Body of pancreas (tissue), 4 donors: ENCODE measurements at regions not wholly inside any gene's neighbourhood (a gene's known extent, or its start where the extent isn't known, plus 50 kb on each side); places are given as distances from the start of the nearest gene placed in this dataset.

Experiments used
- ATAC-seq: fragments of 150-250 bp; one replicate; pipeline ENCODE4 v1.9.1; 2016
- DNase-seq, 4 donors: peaks; one replicate each; pipeline ENCODE4 v3.0.0-alpha.2; 2019
- H3K27ac ChIP-seq, 4 donors: fragments of 200-600 bp; sonication (generic); 1 replicate in 3 of 4; 2 replicates in 1 of 4; pipeline versions ENCODE4 v1.5.1 to v1.6.1; 2016 to 2019; ENCODE audit warnings: mild to moderate bottlenecking in 1 of 4, mixed read lengths in 1 of 4, moderate library complexity in 1 of 4
- H3K27me3 ChIP-seq, 2 donors: fragments of 200-600 bp; sonication (generic); one replicate each; pipeline ENCODE4 v1.6.0; 2016; ENCODE audit warnings: mild to moderate bottlenecking in 1 of 2
- H3K36me3 ChIP-seq, 2 donors: fragments of 200-600 bp; sonication (generic); replicated peaks in 1 of 2; 2 replicates each; pipeline ENCODE4 v1.5.1; 2016; ENCODE audit warnings: low read depth in 2 of 2; ENCODE audit not compliant: insufficient read depth in 1 of 2
- H3K4me1 ChIP-seq: fragments of 200-600 bp; sonication (generic); one replicate; pipeline ENCODE4 v1.6.0; 2016
- H3K4me3 ChIP-seq, 2 donors: fragments of 200-600 bp; sonication (generic); 1 replicate in 1 of 2; 2 replicates in 1 of 2; pipeline ENCODE4 v1.5.1; 2016 to 2019
- H3K9me3 ChIP-seq, 3 donors: fragments of 200-600 bp; sonication (generic); 1 replicate in 2 of 3; 2 replicates in 1 of 3; pipeline ENCODE4 v1.5.1; 2016
- CTCF ChIP-seq, 7 experiments: fragments of 450-650 bp in 4 of 7; fragments of 200-600 bp in 3 of 7; sonication (generic) in 3 of 7; IDR thresholded peaks; one replicate each; pipeline ENCODE4 v1.5.1; 2016 to 2019; ENCODE audit warnings: antibody characterized with exemption in 7 of 7
- POLR2A ChIP-seq, 3 donors: fragments of 450-650 bp; IDR thresholded peaks; one replicate each; pipeline ENCODE4 v1.6.1; 2016; ENCODE audit warnings: antibody characterized with exemption in 3 of 3, mild to moderate bottlenecking in 2 of 3
- WGBS, 2 donors: methylation state at CpG; one replicate each; pipeline ENCODE4 v1.1.5; 2017; 5-methylcytosine and 5-hydroxymethylcytosine counted together
- intact Hi-C: fragments of 100-400 bp; cut with DNase I; formaldehyde crosslinking; loops from one replicate; pipeline ENCODE4 v1.15.1; 2023

DNA sequence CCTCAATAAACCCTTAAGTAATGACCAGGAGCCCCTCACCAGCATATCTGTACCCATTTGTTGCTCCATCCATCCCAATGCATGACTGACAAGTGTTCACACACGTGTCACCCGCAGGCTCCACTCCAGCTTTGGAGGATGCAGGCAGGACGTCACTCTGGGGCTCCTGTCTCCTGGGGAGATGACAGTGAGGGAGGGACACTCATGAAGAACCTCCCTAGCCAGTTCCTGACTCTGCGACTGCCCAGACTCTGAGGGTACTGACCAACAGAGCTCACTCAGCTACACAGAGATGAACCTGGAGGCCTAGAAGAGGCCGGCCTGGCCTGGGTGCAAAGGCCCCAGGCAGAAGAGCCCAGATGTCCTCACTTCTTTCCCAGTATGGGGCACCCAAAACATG lies 135.1 kb upstream of the RET start:
- no peaks in the 10 kb centered on the region for H3K36me3 ChIP-seq
- DNase-seq: no peak
- intact Hi-C loops: no loop called here
- peaks cover 14% of the 10 kb centered on the region for H3K4me1 ChIP-seq
- no peaks in the 10 kb centered on the region for H3K27me3 ChIP-seq
- TF ChIP-seq CTCF (IDR thresholded peaks at IDR 0.05) (no peak), POLR2A (IDR thresholded peaks at IDR 0.05) (no peak)
- no peak overlapping the region for H3K4me3 ChIP-seq
- H3K27ac ChIP-seq: no peak overlapping the region
- WGBS, 2 donors: 74 to 86% methylated on average over 5 of the region's 5 CpGs
- ATAC-seq: no peak
- H3K9me3 ChIP-seq: no peaks in the 10 kb centered on the region

DNA sequence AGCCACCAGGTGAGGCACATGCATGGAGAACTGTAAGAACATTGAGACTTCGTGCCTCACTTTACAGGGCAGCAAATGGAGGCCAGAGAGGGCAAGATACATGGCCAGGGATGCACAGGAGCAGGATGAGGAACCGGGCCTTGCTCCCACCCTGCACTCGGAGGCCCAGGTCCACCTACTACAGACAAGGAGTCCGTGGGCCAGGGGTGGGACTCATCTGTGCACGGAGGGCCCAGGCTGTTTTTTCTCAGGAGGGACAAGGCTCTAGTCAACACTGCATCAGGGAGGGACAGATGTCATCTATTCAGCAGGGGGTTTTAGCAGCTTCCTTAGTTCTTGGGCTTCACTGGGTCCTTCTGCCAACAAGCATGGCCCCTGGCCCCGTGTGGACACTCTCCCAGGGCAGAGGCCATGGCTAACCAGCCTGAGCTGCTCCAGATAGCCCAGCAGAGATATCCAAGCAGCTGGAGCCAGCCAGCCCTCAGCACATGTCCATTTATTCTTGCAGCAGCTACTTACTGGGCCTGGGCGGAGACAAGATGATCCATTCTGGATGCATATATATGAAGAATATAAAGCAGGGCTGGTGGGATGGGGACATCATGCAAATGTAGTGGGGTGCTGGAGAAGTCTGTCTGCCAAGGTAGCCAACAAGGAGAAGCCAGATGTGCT lies 134.5 kb upstream of the RET start:
- H3K4me1 ChIP-seq: peaks cover 14% of the 10 kb centered on the region
- intact Hi-C loops: no loop called here
- no peak for TF ChIP-seq POLR2A (IDR thresholded peaks at IDR 0.05)
- no peak for TF ChIP-seq CTCF (IDR thresholded peaks at IDR 0.05)
- H3K36me3 ChIP-seq: no peaks in the 10 kb centered on the region
- no peak overlapping the region for H3K27ac ChIP-seq
- no peaks in the 10 kb centered on the region for H3K27me3 ChIP-seq
- 86 to 87% methylated on average over 6 to 7 of the region's 7 CpGs for WGBS, 2 donors
- no peak for DNase-seq
- H3K9me3 ChIP-seq: no peaks in the 10 kb centered on the region
- H3K4me3 ChIP-seq: no peak overlapping the region
- no peak for ATAC-seq

DNA sequence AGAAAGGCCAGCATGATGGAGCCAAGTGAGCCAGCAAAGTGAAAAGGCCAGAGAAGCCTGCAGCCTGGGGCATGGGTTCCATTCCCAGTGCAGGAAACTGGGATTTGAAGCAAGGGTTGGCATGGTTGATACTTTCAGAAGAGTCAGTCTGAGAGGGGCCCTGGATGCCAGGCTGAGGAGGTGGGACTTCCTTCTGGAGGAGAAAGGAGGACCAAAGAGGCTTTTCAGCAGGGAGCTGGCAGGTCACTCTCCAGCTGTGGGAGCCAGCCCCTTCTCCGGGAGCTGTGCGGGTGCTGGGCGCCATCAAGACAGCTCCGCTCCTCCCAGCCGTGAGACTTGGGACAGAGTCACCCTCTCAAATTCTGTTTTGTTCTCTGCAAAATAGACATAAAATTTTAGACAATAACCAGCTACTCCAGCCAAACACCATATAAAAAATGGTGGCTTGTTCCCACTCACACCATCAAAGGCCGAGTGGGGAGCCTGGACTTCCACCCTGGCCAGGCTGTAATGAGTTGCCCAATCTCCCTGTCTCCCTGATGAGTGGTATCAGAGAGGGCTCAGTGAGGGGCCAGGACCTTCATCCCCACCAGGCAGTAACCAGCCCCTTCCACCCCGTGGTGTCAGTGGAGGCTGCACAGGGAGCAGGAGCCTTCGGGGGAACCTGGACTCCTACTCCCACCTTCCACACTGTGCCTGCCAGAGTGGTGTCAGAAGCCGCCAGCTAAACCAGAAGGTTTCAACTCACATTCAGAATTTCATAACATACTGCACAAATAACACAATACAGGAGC lies 133.6 kb upstream of the RET start:
- Histone ChIP-seq H3K27me3 (no peaks in the 10 kb centered on the region), H3K36me3 (no peaks in the 10 kb centered on the region), H3K27ac (no peak overlapping the region), H3K4me1 (peaks cover 14% of the 10 kb centered on the region), H3K4me3 (no peak overlapping the region), H3K9me3 (no peaks in the 10 kb centered on the region)
- ATAC-seq (no peak), DNase-seq (no peak)
- no peak for TF ChIP-seq POLR2A (IDR thresholded peaks at IDR 0.05)
- TF ChIP-seq CTCF (IDR thresholded peaks at IDR 0.05): no peak
- 87 to 92% methylated on average over 8 to 9 of the region's 9 CpGs for whole genome bisulfite sequencing, 2 donors
- intact Hi-C loops: no loop called here

- TF ChIP-seq POLR2A (IDR thresholded peaks at IDR 0.05) (no peak), CTCF (IDR thresholded peaks at IDR 0.05) (no peak)
- intact Hi-C loops: no loop called here
- 73 to 81% methylated on average over 2 of the region's 2 CpGs for WGBS, 2 donors
Measured at GRCh38 chr10:42948040-42948439, 128.8 kb upstream of the RET start.

More at GRCh38 chr10:42948040-42948439, 128.8 kb upstream of the RET start:
- H3K9me3 ChIP-seq: no peaks in the 10 kb centered on the region
- no peaks in the 10 kb centered on the region for H3K36me3 ChIP-seq
- H3K4me1 ChIP-seq: peaks cover 17% of the 10 kb centered on the region
- no peak overlapping the region for H3K27ac ChIP-seq
- DNase-seq: no peak
- ATAC-seq: no peak
- peaks cover 0 to 5% of the 10 kb centered on the region in 2 donors for H3K27me3 ChIP-seq
- no peak overlapping the region for H3K4me3 ChIP-seq
